SK-N-SH (cell line): ENCODE measurements at regions not wholly inside any gene's neighbourhood (a gene's known extent, or its start where the extent isn't known, plus 50 kb on each side); places are given as distances from the start of the nearest gene placed in this dataset.

Experiments
- CTCF ChIA-PET: fragments of 300-600, 350-600 bp; formaldehyde crosslinking; extraction: SDS; loops from one replicate; lab custom pipeline; 2021; lab: Yijun Ruan, JAX
- POLR2A ChIA-PET: fragments of 350-600 bp; sonication (Branson Sonifier 250); formaldehyde crosslinking; extraction: SDS; loops from one replicate; lab custom pipeline; 2020; ENCODE audit warnings: antibody characterized with exemption, inconsistent platforms; lab: Yijun Ruan, JAX
- DNase-seq: peaks from one replicate; pipeline ENCODE4 v3.0.0; 2012
- H2AFZ ChIP-seq: fragments of 200-600 bp; sonication (generic); 2 replicates; pipeline ENCODE4 v1.8.1; 2016; ENCODE audit warnings: antibody characterized with exemption, mild to moderate bottlenecking, low read depth
- H3F3A ChIP-seq: fragments of 200-600 bp; sonication (generic); replicated peaks from 2 replicates; pipeline ENCODE3; 2016; ENCODE audit warnings: antibody characterized with exemption, mild to moderate bottlenecking; ENCODE audit not compliant: insufficient read depth
- H3K27ac ChIP-seq, 2 experiments: fragments of 200-500 bp in 1 of 2; fragments of 200-600 bp in 1 of 2; sonication (Bioruptor generic) in 1 of 2; sonication (generic), shearing (Covaris generic) in 1 of 2; 2 replicates each; pipeline versions ENCODE4 v1.5.1 to v1.6.1; 2014 to 2016; ENCODE audit warnings: low read depth in 2 of 2, inconsistent platforms in 1 of 2, low read length in 1 of 2, mild to moderate bottlenecking in 1 of 2, mixed read lengths in 1 of 2
- H3K27me3 ChIP-seq: fragments of 200-600 bp; sonication (generic), shearing (Covaris generic); 2 replicates; pipeline ENCODE4 v1.6.1; 2016; ENCODE audit warnings: mixed run types; ENCODE audit not compliant: insufficient read depth
- H3K36me3 ChIP-seq, 2 experiments: fragments of 200-500 bp in 1 of 2; fragments of 200-600 bp in 1 of 2; sonication (Bioruptor generic) in 1 of 2; sonication (generic) in 1 of 2; replicated peaks in 1 of 2; 2 replicates each; pipeline versions ENCODE3 to v1.5.1; 2014 to 2016; ENCODE audit warnings: low read length in 1 of 2, mild to moderate bottlenecking in 1 of 2; ENCODE audit not compliant: insufficient read depth in 2 of 2, control insufficient read depth in 1 of 2
- H3K4me1 ChIP-seq, 2 experiments: fragments of 200-500 bp in 1 of 2; fragments of 200-600 bp in 1 of 2; sonication (Bioruptor generic) in 1 of 2; sonication (generic), shearing (Covaris generic) in 1 of 2; 2 replicates each; pipeline versions ENCODE4 v1.5.1 to v1.6.1; 2014 to 2016; ENCODE audit warnings: low read depth in 1 of 2, low read length in 1 of 2, mixed run types in 1 of 2; ENCODE audit not compliant: insufficient read depth in 2 of 2, control insufficient read depth in 1 of 2
- H3K4me2 ChIP-seq: fragments of 200-600 bp; sonication (generic), shearing (Covaris generic); 2 replicates; pipeline ENCODE4 v1.6.1; 2017; ENCODE audit warnings: mixed run types
- H3K4me3 ChIP-seq, 2 experiments: fragments of 200-500 bp in 1 of 2; fragments of 200-600 bp in 1 of 2; sonication (Bioruptor generic) in 1 of 2; sonication (generic), shearing (Covaris generic) in 1 of 2; 2 replicates each; pipeline versions ENCODE4 v1.5.1 to v1.8.1; 2014 to 2016; ENCODE audit warnings: low read depth in 2 of 2, inconsistent platforms in 1 of 2, low read length in 1 of 2, mild to moderate bottlenecking in 1 of 2, mixed read lengths in 1 of 2, moderate library complexity in 1 of 2
- H3K79me2 ChIP-seq: fragments of 200-600 bp; sonication (generic); 2 replicates; pipeline ENCODE4 v1.8.1; 2017; ENCODE audit warnings: mild to moderate bottlenecking; ENCODE audit not compliant: insufficient read depth
- H3K9ac ChIP-seq: fragments of 200-600 bp; sonication (generic); 2 replicates; pipeline ENCODE4 v1.6.1; 2017; ENCODE audit warnings: mixed run types
- H3K9me2 ChIP-seq: fragments of 200-600 bp; sonication (generic); 2 replicates; pipeline ENCODE4 v1.6.1; 2017; ENCODE audit warnings: mixed run types
- H3K9me3 ChIP-seq: fragments of 200-600 bp; sonication (generic); 2 replicates; pipeline ENCODE4 v1.6.1; 2017; ENCODE audit warnings: mixed run types, mild to moderate bottlenecking, moderate library complexity
- H4K20me1 ChIP-seq: fragments of 200-600 bp; sonication (generic); 2 replicates; pipeline ENCODE4 v1.6.1; 2017; ENCODE audit warnings: mild to moderate bottlenecking, mixed run types; ENCODE audit not compliant: insufficient read depth
- ELF1 ChIP-seq: IDR thresholded peaks from 2 replicates; pipeline ENCODE4 v1.4.0; 2012
- FOSL2 ChIP-seq: IDR thresholded peaks from 2 replicates; pipeline ENCODE4 v1.4.0; 2012; ENCODE audit warnings: low read depth, mild to moderate bottlenecking, moderate library complexity, borderline replicate concordance
- GATA2 ChIP-seq: sonication (generic); formaldehyde crosslinking; IDR thresholded peaks from 2 replicates; pipeline ENCODE4 v1.5.0; 2020; ENCODE audit warnings: mild to moderate bottlenecking, missing genetic modification reagents
- MXI1 ChIP-seq: IDR thresholded peaks from 2 replicates; pipeline ENCODE4 v1.6.1; 2012; ENCODE audit warnings: mild to moderate bottlenecking, low read depth, low read length, improper control_type of control experiment
- WGBS: methylation state at CpG from one replicate; pipeline ENCODE4 v1.1.6; 2017; ENCODE audit warnings: low lambda C conversion rate; 5-methylcytosine and 5-hydroxymethylcytosine counted together
- TF ChIP-seq, protein P1 (sequence below): fragments of 200-600 bp; sonication (generic); IDR thresholded peaks from 2 replicates; pipeline ENCODE4 v1.6.1; 2017; ENCODE audit warnings: antibody characterized with exemption, mild to moderate bottlenecking, moderate library complexity
- TF ChIP-seq, protein P2 (sequence below): IDR thresholded peaks from 2 replicates; pipeline ENCODE4 v1.4.0; 2012; ENCODE audit warnings: low read depth, borderline replicate concordance

DNA sequence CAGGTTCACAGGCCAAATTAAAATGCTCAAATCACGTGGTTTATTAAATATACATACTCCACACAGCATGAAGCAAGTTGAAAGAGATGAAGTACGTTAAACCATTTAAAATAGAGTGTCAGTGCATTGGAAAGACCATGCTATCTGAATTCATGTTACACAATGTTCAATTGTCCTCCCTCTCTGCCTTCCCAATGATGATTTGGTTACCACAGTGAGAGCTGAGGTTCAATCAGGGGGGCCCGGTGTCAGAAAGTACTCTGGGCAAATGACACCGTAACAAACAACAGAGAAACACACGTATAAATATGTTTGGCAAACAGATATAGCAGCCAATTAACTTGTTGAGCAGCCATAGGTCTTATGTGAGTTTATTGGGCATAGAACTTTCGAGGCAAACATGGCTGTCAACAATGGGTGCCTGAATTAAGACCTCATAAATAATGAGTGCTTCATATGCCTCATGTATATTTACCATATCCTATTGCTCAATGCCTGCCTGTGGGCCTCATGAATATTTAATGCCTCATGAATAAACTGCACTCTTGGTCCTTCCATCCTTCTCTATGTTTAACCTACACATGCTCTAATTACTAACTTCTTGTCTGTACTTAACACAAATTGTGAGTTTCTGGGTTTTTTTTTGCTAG lies 641.5 kb downstream of the PLOD2 start:
- Histone ChIP-seq H3K4me3 (no peak overlapping the region), H3K4me2 (no peak overlapping the region), H3K4me1 (no peaks in the 10 kb centered on the region), H3K27me3 (no peaks in the 10 kb centered on the region), H3K9me2 (no peaks in the 10 kb centered on the region), H3K9me3 (no peaks in the 10 kb centered on the region), H3F3A (no peaks in the 10 kb centered on the region), H3K79me2 (no peaks in the 10 kb centered on the region), H3K27ac (no peak overlapping the region), H3K36me3 (no peaks in the 10 kb centered on the region), H4K20me1 (no peaks in the 10 kb centered on the region), H3K9ac (no peak overlapping the region), H2AFZ (no peak overlapping the region)
- ChIA-PET POLR2A (no interaction called here), CTCF (no interaction called here)
- no peak for TF ChIP-seq FOSL2
- TF ChIP-seq MXI1: no peak
- 5% methylated on average over 6 of the region's 6 CpGs for WGBS
- no peak for DNase-seq

DNA sequence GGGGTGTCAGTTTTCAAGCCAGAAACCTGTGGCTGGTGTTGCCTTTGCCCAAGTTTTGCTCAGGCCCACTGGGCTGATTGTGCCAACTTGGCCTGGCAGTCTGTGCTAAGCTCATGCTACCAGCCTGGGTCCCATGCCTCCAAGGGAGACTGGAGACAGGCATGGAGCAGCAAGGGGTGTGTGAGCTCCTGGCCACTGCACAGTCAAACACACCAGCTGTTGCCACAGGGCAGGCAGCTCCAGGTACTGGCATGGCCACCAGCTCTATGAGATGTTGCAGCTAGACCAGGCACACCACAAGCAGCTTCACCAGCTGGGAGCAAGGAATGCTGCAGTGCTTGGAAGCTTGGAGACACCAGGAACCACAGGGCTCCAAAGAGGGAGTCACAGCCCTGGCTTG lies 638.8 kb downstream of the PLOD2 start:
- Histone ChIP-seq H3K9me2 (no peaks in the 10 kb centered on the region), H2AFZ (no peak overlapping the region), H3K36me3 (no peaks in the 10 kb centered on the region), H3K79me2 (no peaks in the 10 kb centered on the region), H3K4me3 (no peak overlapping the region), H3K4me1 (no peaks in the 10 kb centered on the region), H3K9me3 (no peaks in the 10 kb centered on the region), H3K27ac (no peak overlapping the region), H3F3A (no peaks in the 10 kb centered on the region), H3K9ac (no peak overlapping the region)
- CTCF ChIA-PET: no interaction called here
- no peak for DNase-seq
- TF ChIP-seq ELF1 (no peak), GATA2 (no peak)
- TF ChIP-seq, protein P1, sequence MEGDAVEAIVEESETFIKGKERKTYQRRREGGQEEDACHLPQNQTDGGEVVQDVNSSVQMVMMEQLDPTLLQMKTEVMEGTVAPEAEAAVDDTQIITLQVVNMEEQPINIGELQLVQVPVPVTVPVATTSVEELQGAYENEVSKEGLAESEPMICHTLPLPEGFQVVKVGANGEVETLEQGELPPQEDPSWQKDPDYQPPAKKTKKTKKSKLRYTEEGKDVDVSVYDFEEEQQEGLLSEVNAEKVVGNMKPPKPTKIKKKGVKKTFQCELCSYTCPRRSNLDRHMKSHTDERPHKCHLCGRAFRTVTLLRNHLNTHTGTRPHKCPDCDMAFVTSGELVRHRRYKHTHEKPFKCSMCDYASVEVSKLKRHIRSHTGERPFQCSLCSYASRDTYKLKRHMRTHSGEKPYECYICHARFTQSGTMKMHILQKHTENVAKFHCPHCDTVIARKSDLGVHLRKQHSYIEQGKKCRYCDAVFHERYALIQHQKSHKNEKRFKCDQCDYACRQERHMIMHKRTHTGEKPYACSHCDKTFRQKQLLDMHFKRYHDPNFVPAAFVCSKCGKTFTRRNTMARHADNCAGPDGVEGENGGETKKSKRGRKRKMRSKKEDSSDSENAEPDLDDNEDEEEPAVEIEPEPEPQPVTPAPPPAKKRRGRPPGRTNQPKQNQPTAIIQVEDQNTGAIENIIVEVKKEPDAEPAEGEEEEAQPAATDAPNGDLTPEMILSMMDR: no peak
- TF ChIP-seq, protein P2, sequence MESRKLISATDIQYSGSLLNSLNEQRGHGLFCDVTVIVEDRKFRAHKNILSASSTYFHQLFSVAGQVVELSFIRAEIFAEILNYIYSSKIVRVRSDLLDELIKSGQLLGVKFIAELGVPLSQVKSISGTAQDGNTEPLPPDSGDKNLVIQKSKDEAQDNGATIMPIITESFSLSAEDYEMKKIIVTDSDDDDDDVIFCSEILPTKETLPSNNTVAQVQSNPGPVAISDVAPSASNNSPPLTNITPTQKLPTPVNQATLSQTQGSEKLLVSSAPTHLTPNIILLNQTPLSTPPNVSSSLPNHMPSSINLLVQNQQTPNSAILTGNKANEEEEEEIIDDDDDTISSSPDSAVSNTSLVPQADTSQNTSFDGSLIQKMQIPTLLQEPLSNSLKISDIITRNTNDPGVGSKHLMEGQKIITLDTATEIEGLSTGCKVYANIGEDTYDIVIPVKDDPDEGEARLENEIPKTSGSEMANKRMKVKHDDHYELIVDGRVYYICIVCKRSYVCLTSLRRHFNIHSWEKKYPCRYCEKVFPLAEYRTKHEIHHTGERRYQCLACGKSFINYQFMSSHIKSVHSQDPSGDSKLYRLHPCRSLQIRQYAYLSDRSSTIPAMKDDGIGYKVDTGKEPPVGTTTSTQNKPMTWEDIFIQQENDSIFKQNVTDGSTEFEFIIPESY: no peak
- TF ChIP-seq, all 33 proteins: peak for 0
- POLR2A ChIA-PET: no interaction called here
- H4K20me1 ChIP-seq: no peaks in the 10 kb centered on the region
- H3K27me3 ChIP-seq: no peaks in the 10 kb centered on the region
- no peak overlapping the region for H3K4me2 ChIP-seq
